ENCODE measurements at regions not wholly inside any gene's neighbourhood (a gene's known extent, or its start where the extent isn't known, plus 50 kb on each side); places are given as distances from the start of the nearest gene placed in this dataset.

DNA sequence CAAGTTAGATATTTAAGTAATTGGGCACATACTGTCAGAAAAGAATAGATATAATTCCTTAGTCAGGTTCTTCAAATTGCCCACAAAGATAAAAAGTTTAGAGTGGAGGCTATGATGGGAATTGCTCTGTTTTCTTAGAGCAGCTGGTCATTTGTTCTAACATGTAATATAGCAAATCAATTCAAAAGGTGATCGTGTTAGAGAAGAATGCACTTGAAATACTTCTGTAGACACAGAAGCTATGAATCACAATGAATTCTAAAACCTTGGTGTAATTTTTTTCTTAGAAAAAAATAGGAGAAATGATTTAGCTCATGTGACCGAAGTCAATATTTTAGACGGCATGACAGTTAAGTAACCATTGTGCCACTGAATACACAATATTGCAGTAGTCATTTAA lies 918.1 kb upstream of the LRATD1 start:
- no peaks in the 10 kb centered on the region for H3K79me2 ChIP-seq (ENCODE audit: low read length)

DNA sequence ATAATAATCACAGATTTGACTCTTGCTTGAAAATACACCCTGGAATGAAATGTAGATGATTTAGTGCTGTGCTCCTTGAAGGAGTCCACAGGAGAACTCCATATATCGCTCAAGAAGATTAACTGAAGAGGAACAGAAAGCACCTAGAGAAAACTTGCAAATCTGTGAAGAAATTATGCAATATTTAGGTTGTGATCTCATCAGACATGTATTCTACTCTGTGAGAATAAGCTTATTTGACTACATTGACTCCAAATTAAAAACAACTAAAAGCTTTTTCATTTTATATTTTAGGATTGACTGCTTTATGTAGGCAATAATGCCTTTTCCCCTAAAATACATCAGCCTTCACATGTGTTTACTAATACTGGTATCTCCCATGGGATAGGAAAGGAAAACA lies 906.6 kb upstream of the LRATD1 start:
- no peaks in the 10 kb centered on the region for H4K20me1 ChIP-seq (ENCODE audit: insufficient read depth, low read length)
- H3K4me2 ChIP-seq (ENCODE audit: low read length), result no peak overlapping the region
- H3K9me3 ChIP-seq (ENCODE audit: insufficient read depth, low read length), result no peaks in the 10 kb centered on the region
- no peak for TF ChIP-seq EZH2phosphoT487 (IDR thresholded peaks at IDR 0.05; ENCODE audit: low read depth)
- TF ChIP-seq, protein P1, sequence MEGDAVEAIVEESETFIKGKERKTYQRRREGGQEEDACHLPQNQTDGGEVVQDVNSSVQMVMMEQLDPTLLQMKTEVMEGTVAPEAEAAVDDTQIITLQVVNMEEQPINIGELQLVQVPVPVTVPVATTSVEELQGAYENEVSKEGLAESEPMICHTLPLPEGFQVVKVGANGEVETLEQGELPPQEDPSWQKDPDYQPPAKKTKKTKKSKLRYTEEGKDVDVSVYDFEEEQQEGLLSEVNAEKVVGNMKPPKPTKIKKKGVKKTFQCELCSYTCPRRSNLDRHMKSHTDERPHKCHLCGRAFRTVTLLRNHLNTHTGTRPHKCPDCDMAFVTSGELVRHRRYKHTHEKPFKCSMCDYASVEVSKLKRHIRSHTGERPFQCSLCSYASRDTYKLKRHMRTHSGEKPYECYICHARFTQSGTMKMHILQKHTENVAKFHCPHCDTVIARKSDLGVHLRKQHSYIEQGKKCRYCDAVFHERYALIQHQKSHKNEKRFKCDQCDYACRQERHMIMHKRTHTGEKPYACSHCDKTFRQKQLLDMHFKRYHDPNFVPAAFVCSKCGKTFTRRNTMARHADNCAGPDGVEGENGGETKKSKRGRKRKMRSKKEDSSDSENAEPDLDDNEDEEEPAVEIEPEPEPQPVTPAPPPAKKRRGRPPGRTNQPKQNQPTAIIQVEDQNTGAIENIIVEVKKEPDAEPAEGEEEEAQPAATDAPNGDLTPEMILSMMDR (IDR thresholded peaks at IDR 0.05; ENCODE audit: low read depth, low read length), result no peak
- H3K79me2 ChIP-seq (ENCODE audit: low read length), result no peaks in the 10 kb centered on the region
- no peak overlapping the region for H2AFZ ChIP-seq (ENCODE audit: low read depth, low read length)
- peaks cover 4% of the 10 kb centered on the region; the same call in 1 of the 2 replicates for H3K4me1 ChIP-seq (ENCODE audit: low read length)
- H3K4me3 ChIP-seq (ENCODE audit: low read length), result no peak overlapping the region
- H3K27ac ChIP-seq (ENCODE audit: low read length), result no peak overlapping the region
- H3K27me3 ChIP-seq (ENCODE audit: low read depth, low read length), result no peaks in the 10 kb centered on the region
- H3K36me3 ChIP-seq (replicated peaks; ENCODE audit: low read depth, low read length), result no peaks in the 10 kb centered on the region
- no peak overlapping the region for H3K9ac ChIP-seq (ENCODE audit: low read length)

More for the DNA sequence above, 918.1 kb upstream of the LRATD1 start:
- H3K4me1 ChIP-seq (ENCODE audit: low read length), result no peaks in the 10 kb centered on the region
- no peak overlapping the region for H3K4me3 ChIP-seq (ENCODE audit: low read length)
- H3K9me3 ChIP-seq (ENCODE audit: insufficient read depth, low read length), result no peaks in the 10 kb centered on the region
- TF ChIP-seq, protein P1 (IDR thresholded peaks at IDR 0.05; ENCODE audit: low read depth, low read length), result no peak
- TF ChIP-seq EZH2phosphoT487 (IDR thresholded peaks at IDR 0.05; ENCODE audit: low read depth), result no peak
- H2AFZ ChIP-seq (ENCODE audit: low read depth, low read length), result no peak overlapping the region
- H4K20me1 ChIP-seq (ENCODE audit: insufficient read depth, low read length), result no peaks in the 10 kb centered on the region
- H3K27ac ChIP-seq (ENCODE audit: low read length), result no peak overlapping the region
- H3K36me3 ChIP-seq (replicated peaks; ENCODE audit: low read depth, low read length), result no peaks in the 10 kb centered on the region
- H3K27me3 ChIP-seq (ENCODE audit: low read depth, low read length), result no peaks in the 10 kb centered on the region
- H3K4me2 ChIP-seq (ENCODE audit: low read length), result no peak overlapping the region
- H3K9ac ChIP-seq (ENCODE audit: low read length), result no peak overlapping the region

DNA sequence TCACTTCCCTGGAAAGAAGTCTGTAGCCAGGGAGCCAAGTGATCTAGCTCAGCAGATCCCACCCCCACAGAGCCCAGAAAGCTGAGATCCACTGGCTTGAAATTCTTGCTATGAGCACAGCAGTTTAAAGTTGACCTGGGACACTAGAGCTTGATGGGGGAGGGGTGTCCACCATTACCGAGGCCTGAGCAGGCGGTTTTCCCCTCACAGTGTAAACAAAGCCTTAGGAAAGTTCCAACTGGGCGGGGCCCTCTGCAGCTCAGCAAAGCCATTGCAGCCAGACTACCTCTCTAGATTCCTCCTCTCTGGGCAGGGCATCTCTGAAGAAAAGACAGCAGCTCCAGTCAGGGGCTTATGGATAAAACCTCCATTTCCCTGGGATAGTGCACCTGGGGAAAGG lies 887.2 kb upstream of the LRATD1 start:
- no peaks in the 10 kb centered on the region for H3K9me3 ChIP-seq (ENCODE audit: insufficient read depth, low read length)
- no peak overlapping the region for H3K27ac ChIP-seq (ENCODE audit: low read length)
- H3K4me1 ChIP-seq (ENCODE audit: low read length), result no peaks in the 10 kb centered on the region
- no peaks in the 10 kb centered on the region for H4K20me1 ChIP-seq (ENCODE audit: insufficient read depth, low read length)
- no peak overlapping the region for H3K4me2 ChIP-seq (ENCODE audit: low read length)
- H3K9ac ChIP-seq (ENCODE audit: low read length), result no peak overlapping the region
- H3K4me3 ChIP-seq (ENCODE audit: low read length), result no peak overlapping the region
- H3K36me3 ChIP-seq (replicated peaks; ENCODE audit: low read depth, low read length), result no peaks in the 10 kb centered on the region
- no peaks in the 10 kb centered on the region for H3K79me2 ChIP-seq (ENCODE audit: low read length)
- no peak overlapping the region for H2AFZ ChIP-seq (ENCODE audit: low read depth, low read length)
- TF ChIP-seq, protein P1 (IDR thresholded peaks at IDR 0.05; ENCODE audit: low read depth, low read length), result no peak
- TF ChIP-seq EZH2phosphoT487 (IDR thresholded peaks at IDR 0.05; ENCODE audit: low read depth), result no peak
- no peaks in the 10 kb centered on the region for H3K27me3 ChIP-seq (ENCODE audit: low read depth, low read length)

DNA sequence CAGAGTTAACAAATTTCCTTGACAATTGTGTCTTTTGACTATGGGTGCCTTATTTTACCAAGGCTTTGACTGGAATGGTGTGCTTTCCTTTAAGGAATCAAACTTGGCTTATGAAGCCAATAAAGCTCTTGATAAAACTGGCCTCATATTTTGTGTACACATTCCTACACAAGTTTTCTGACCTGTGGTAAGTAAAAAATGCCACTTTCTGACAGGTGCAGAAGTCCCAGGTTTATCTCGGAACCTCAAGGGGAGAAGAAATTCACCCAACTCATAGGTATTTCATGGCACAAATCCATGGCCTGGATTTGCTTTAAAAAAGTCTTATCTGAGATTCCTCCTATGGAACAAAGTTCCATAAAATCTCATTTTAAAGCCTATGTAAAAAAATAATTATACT lies 880.6 kb upstream of the LRATD1 start:
- H3K79me2 ChIP-seq (ENCODE audit: low read length), result no peaks in the 10 kb centered on the region
- TF ChIP-seq, protein P1 (IDR thresholded peaks at IDR 0.05; ENCODE audit: low read depth, low read length), result no peak
- TF ChIP-seq EZH2phosphoT487 (IDR thresholded peaks at IDR 0.05; ENCODE audit: low read depth), result no peak
- no peaks in the 10 kb centered on the region for H3K4me1 ChIP-seq (ENCODE audit: low read length)
- no peak overlapping the region for H3K4me2 ChIP-seq (ENCODE audit: low read length)
- H3K4me3 ChIP-seq (ENCODE audit: low read length), result no peak overlapping the region
- no peaks in the 10 kb centered on the region for H3K9me3 ChIP-seq (ENCODE audit: insufficient read depth, low read length)
- no peak overlapping the region for H3K27ac ChIP-seq (ENCODE audit: low read length)
- no peaks in the 10 kb centered on the region for H3K27me3 ChIP-seq (ENCODE audit: low read depth, low read length)
- H2AFZ ChIP-seq (ENCODE audit: low read depth, low read length), result no peak overlapping the region
- H3K36me3 ChIP-seq (replicated peaks; ENCODE audit: low read depth, low read length), result no peaks in the 10 kb centered on the region
- no peaks in the 10 kb centered on the region for H4K20me1 ChIP-seq (ENCODE audit: insufficient read depth, low read length)
- no peak overlapping the region for H3K9ac ChIP-seq (ENCODE audit: low read length)

All from OCI-LY3 (cell line).